ENCODE measurements at regions not wholly inside any gene's neighbourhood (a gene's known extent, or its start where the extent isn't known, plus 50 kb on each side); places are given as distances from the start of the nearest gene placed in this dataset.
"Not testable (repeated sequence)": the region's sequence is repeated elsewhere in the genome, so short reads cannot be mapped to it uniquely, and the experiment has no call there.

- Histone ChIP-seq H3K9me3 (no peaks in the 10 kb centered on the region), H3K27ac (replicated peaks in 1 of 4) (no peak overlapping the region), H3K27me3 (no peaks in the 10 kb centered on the region), H3K36me3 (no peaks in the 10 kb centered on the region), H3K4me3 (no peak overlapping the region), H3K4me1 (peaks cover 0 to 23% (median 17%) of the 10 kb centered on the region in 4 donors)
- TF ChIP-seq POLR2AphosphoS5 (IDR thresholded peaks at IDR 0.05) (no peak), POLR2A (IDR thresholded peaks at IDR 0.05; ENCODE audit: low read depth) (no peak), EP300 (IDR thresholded peaks at IDR 0.05) (no peak)
- TF ChIP-seq, protein P1, sequence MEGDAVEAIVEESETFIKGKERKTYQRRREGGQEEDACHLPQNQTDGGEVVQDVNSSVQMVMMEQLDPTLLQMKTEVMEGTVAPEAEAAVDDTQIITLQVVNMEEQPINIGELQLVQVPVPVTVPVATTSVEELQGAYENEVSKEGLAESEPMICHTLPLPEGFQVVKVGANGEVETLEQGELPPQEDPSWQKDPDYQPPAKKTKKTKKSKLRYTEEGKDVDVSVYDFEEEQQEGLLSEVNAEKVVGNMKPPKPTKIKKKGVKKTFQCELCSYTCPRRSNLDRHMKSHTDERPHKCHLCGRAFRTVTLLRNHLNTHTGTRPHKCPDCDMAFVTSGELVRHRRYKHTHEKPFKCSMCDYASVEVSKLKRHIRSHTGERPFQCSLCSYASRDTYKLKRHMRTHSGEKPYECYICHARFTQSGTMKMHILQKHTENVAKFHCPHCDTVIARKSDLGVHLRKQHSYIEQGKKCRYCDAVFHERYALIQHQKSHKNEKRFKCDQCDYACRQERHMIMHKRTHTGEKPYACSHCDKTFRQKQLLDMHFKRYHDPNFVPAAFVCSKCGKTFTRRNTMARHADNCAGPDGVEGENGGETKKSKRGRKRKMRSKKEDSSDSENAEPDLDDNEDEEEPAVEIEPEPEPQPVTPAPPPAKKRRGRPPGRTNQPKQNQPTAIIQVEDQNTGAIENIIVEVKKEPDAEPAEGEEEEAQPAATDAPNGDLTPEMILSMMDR (IDR thresholded peaks at IDR 0.05): no peak
- DNase-seq (ENCODE audit: extremely low spot score): no peak
- WGBS: 84% methylated on average over 3 of the region's 3 CpGs
- intact Hi-C loops (cut with DNase I): no loop called here
Observed at GRCh38 chr5:144036476-144036875, 134.0 kb downstream of the YIPF5 start.

GRCh38 chr5:144040615-144041305 is 129.7 kb downstream of the YIPF5 start:
- H3K9me3 ChIP-seq: no peaks in the 10 kb centered on the region
- no peak overlapping the region for H3K4me3 ChIP-seq
- H3K27ac ChIP-seq (replicated peaks in 1 of 4): no peak overlapping the region
- no peak for TF ChIP-seq EP300 (IDR thresholded peaks at IDR 0.05)
- TF ChIP-seq POLR2A (IDR thresholded peaks at IDR 0.05; ENCODE audit: low read depth): no peak
- TF ChIP-seq POLR2AphosphoS5 (IDR thresholded peaks at IDR 0.05): no peak
- TF ChIP-seq, protein P1 (IDR thresholded peaks at IDR 0.05): no peak
- H3K36me3 ChIP-seq: no peaks in the 10 kb centered on the region
- no peak for DNase-seq (ENCODE audit: extremely low spot score)
- no peaks in the 10 kb centered on the region for H3K27me3 ChIP-seq
- H3K4me1 ChIP-seq: no peaks in the 10 kb centered on the region
- WGBS: 44% methylated on average over 2 of the region's 2 CpGs
- intact Hi-C loops (cut with DNase I): no loop called here

DNA sequence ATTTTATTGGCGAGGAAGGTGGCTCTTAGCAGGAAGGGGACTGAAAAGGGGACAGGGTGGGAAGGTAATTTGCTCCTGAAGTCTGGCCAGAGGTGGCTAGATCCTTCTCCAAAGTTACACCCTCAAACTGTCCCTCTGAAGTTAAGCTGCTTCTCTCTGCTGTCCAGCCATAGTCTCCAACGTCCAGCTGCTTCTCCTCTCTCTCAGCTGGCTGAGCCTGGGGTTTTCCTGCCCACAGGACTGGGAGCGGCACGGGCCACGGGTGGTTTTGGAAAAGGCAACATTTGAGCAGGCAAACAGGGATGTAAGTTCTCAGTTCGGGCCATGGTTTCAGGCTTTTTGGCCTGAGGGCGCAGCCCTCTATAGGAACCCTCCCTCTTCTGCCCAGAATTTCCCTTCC is 128.3 kb downstream of the YIPF5 start:
- H3K9me3 ChIP-seq: no peaks in the 10 kb centered on the region
- DNase-seq (ENCODE audit: extremely low spot score): no peak
- intact Hi-C loops (cut with DNase I): no loop called here
- no peaks in the 10 kb centered on the region for H3K36me3 ChIP-seq
- H3K27ac ChIP-seq (replicated peaks in 1 of 4): no peak overlapping the region
- 74% methylated on average over 7 of the region's 7 CpGs for WGBS
- H3K4me1 ChIP-seq: no peaks in the 10 kb centered on the region
- no peak overlapping the region for H3K4me3 ChIP-seq
- no peaks in the 10 kb centered on the region for H3K27me3 ChIP-seq
- no peak for TF ChIP-seq POLR2AphosphoS5 (IDR thresholded peaks at IDR 0.05)
- TF ChIP-seq POLR2A (IDR thresholded peaks at IDR 0.05; ENCODE audit: low read depth): no peak
- TF ChIP-seq EP300 (IDR thresholded peaks at IDR 0.05): no peak
- TF ChIP-seq, protein P1 (IDR thresholded peaks at IDR 0.05): no peak

DNA sequence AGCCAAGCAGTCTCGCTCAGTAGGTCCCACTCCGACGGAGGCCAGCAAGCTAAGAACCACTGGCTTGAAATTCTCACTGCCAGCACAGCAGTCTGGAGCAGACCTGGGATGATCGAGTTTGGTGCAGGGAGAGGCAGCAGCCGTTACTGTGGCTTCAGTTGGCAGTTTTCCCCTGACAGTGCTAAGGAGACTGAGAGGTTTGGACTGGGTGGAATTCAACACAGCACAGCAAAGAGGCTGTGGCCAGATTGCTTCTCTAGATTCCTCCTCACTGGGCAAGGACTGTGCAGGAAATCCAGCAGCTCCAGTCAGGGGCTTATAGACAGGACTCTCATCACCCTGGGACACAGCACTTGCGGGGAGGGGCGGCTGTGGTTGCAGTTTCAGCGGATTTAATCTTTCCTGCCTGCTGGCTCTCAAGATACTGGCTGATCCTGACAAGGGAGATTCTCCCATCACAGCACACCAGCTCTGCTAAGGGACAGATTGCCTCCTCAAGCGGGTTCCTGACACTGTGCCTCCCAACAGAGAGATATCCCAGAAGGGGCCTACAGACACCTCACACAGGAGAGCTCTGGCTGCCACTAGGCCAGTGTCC is 122.1 kb downstream of the YIPF5 start:
- WGBS: 93% methylated on average over 4 of the region's 9 CpGs

DNA sequence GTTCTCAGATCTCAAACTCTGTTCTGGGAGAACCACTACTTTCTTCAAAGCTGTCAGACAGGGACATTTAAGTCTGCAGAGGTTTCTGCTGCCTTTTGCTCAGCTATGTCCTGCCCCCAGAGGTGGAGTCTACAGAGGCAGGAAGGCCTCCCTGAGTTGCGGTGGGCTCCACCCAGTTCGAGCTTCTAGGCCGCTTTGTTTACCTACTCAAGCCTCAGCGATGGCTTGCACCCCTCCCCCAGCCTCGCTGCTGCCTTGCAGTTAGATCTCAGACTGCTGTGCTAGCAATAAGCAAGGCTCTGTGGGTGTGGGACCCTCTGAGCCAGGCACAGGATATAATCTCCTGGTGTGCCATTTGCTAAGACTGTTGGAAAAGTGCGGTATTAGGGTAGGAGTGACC is 115.1 kb downstream of the YIPF5 start:
- H3K27ac ChIP-seq (replicated peaks in 1 of 4); H3K27me3 ChIP-seq; DNase-seq (ENCODE audit: extremely low spot score); H3K4me3 ChIP-seq; H3K36me3 ChIP-seq; intact Hi-C loops (cut with DNase I); H3K4me1 ChIP-seq: not testable (repeated sequence)
- H3K9me3 ChIP-seq: peaks cover 0 to 18% (median 6%) of the 10 kb centered on the region in 4 donors
- 94% methylated on average over 6 of the region's 6 CpGs for WGBS

More for the DNA sequence above, 122.1 kb downstream of the YIPF5 start:
- no peak overlapping the region for H3K27ac ChIP-seq (replicated peaks in 1 of 4)
- H3K36me3 ChIP-seq: no peaks in the 10 kb centered on the region
- peaks cover 0 to 7% (median 0%) of the 10 kb centered on the region in 4 donors for H3K4me1 ChIP-seq
- intact Hi-C loops (cut with DNase I): no loop called here
- H3K27me3 ChIP-seq: no peaks in the 10 kb centered on the region
- no peak for DNase-seq (ENCODE audit: extremely low spot score)
- no peaks in the 10 kb centered on the region for H3K9me3 ChIP-seq
- TF ChIP-seq, protein P1 (IDR thresholded peaks at IDR 0.05): no peak
- TF ChIP-seq POLR2A (IDR thresholded peaks at IDR 0.05; ENCODE audit: low read depth): no peak
- TF ChIP-seq POLR2AphosphoS5 (IDR thresholded peaks at IDR 0.05): no peak
- no peak for TF ChIP-seq EP300 (IDR thresholded peaks at IDR 0.05)
- no peak overlapping the region for H3K4me3 ChIP-seq

- intact Hi-C loops (cut with DNase I); DNase-seq (ENCODE audit: extremely low spot score); H3K4me1 ChIP-seq; H3K4me3 ChIP-seq; H3K27ac ChIP-seq (replicated peaks in 1 of 4); H3K27me3 ChIP-seq; H3K36me3 ChIP-seq: not testable (repeated sequence)
- peaks cover 0 to 18% (median 10%) of the 10 kb centered on the region in 4 donors for H3K9me3 ChIP-seq
- 100% methylated on average over 2 of the region's 2 CpGs for WGBS
Observed at GRCh38 chr5:144060091-144060490, 110.4 kb downstream of the YIPF5 start.
